Panc1 (cell line): ENCODE measurements at regions not wholly inside any gene's neighbourhood (a gene's known extent, or its start where the extent isn't known, plus 50 kb on each side); places are given as distances from the start of the nearest gene placed in this dataset.

Experiments used
- POLR2AphosphoS5 ChIP-seq: IDR thresholded peaks from 2 replicates; pipeline ENCODE4 v1.6.1; 2012; ENCODE audit warnings: mild to moderate bottlenecking, low read depth, low read length, moderate library complexity
- SIN3A ChIP-seq: IDR thresholded peaks from 2 replicates; pipeline ENCODE4 v1.6.1; 2012; ENCODE audit warnings: low read depth, mild to moderate bottlenecking, low read length, moderate library complexity, borderline replicate concordance; ENCODE audit not compliant: insufficient read depth
- TF ChIP-seq, protein P1 (sequence below): fragments of 450-650 bp; IDR thresholded peaks from 2 replicates; pipeline ENCODE4 v1.5.1; 2017; ENCODE audit warnings: mild to moderate bottlenecking
- TF ChIP-seq, protein P2 (sequence below), 2 experiments: IDR thresholded peaks; 2 replicates each; pipeline ENCODE4 v1.6.1; 2011 to 2012; ENCODE audit warnings: low read depth in 2 of 2, control low read depth in 1 of 2, low read length in 1 of 2, mild to moderate bottlenecking in 1 of 2, moderate library complexity in 1 of 2; ENCODE audit not compliant: insufficient read depth in 1 of 2

DNA sequence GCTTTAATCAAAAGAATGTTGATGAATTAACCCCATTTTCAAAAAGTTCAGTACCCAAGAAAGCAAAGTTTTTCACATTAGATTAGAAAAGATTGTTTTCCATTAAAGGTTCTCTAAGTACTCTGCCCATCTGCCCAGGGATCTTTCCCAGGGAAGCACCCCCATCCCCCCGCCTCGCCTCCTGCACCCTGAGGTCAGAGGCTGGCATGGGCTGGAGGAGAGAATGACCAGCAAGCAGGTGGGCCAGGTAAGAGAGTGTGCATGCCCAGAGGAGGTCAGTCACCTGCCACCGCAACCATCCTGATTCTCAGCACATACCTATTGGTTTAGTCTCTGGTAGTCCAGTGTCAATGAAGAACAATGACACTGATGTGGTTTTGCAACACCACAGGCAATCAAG is 279.4 kb upstream of the ZNF507 start:
- TF ChIP-seq, protein P1, sequence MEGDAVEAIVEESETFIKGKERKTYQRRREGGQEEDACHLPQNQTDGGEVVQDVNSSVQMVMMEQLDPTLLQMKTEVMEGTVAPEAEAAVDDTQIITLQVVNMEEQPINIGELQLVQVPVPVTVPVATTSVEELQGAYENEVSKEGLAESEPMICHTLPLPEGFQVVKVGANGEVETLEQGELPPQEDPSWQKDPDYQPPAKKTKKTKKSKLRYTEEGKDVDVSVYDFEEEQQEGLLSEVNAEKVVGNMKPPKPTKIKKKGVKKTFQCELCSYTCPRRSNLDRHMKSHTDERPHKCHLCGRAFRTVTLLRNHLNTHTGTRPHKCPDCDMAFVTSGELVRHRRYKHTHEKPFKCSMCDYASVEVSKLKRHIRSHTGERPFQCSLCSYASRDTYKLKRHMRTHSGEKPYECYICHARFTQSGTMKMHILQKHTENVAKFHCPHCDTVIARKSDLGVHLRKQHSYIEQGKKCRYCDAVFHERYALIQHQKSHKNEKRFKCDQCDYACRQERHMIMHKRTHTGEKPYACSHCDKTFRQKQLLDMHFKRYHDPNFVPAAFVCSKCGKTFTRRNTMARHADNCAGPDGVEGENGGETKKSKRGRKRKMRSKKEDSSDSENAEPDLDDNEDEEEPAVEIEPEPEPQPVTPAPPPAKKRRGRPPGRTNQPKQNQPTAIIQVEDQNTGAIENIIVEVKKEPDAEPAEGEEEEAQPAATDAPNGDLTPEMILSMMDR, result no peak
- no peak for TF ChIP-seq POLR2AphosphoS5
- TF ChIP-seq, protein P2, sequence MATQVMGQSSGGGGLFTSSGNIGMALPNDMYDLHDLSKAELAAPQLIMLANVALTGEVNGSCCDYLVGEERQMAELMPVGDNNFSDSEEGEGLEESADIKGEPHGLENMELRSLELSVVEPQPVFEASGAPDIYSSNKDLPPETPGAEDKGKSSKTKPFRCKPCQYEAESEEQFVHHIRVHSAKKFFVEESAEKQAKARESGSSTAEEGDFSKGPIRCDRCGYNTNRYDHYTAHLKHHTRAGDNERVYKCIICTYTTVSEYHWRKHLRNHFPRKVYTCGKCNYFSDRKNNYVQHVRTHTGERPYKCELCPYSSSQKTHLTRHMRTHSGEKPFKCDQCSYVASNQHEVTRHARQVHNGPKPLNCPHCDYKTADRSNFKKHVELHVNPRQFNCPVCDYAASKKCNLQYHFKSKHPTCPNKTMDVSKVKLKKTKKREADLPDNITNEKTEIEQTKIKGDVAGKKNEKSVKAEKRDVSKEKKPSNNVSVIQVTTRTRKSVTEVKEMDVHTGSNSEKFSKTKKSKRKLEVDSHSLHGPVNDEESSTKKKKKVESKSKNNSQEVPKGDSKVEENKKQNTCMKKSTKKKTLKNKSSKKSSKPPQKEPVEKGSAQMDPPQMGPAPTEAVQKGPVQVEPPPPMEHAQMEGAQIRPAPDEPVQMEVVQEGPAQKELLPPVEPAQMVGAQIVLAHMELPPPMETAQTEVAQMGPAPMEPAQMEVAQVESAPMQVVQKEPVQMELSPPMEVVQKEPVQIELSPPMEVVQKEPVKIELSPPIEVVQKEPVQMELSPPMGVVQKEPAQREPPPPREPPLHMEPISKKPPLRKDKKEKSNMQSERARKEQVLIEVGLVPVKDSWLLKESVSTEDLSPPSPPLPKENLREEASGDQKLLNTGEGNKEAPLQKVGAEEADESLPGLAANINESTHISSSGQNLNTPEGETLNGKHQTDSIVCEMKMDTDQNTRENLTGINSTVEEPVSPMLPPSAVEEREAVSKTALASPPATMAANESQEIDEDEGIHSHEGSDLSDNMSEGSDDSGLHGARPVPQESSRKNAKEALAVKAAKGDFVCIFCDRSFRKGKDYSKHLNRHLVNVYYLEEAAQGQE (IDR thresholded peaks at IDR 0.05; ENCODE audit: insufficient read depth in 1 of 2, low read depth in 2 of 2, low read length in 1 of 2), result no peak
- no peak for TF ChIP-seq SIN3A
